RPMI7951 (cell line): ENCODE measurements at regions not wholly inside any gene's neighbourhood (a gene's known extent, or its start where the extent isn't known, plus 50 kb on each side); places are given as distances from the start of the nearest gene placed in this dataset.
"Not testable (repeated sequence)": the region's sequence is repeated elsewhere in the genome, so short reads cannot be mapped to it uniquely, and the experiment has no call there.

Experiments
- DNase-seq: peaks from one replicate; pipeline ENCODE4 v3.0.0-alpha.2; 2012; ENCODE audit warnings: low read depth

- no peak for DNase-seq
Observed at GRCh38 chr6:20341096-20341495, 60.6 kb upstream of the E2F3 start.

GRCh38 chr6:20341564-20341963 lies 60.1 kb upstream of the E2F3 start:
- DNase-seq, result no peak

GRCh38 chr6:20346948-20347347 lies 54.7 kb upstream of the E2F3 start:
- not testable (repeated sequence) for DNase-seq

- DNase-seq, result no peak
Observed at GRCh38 chr6:20348041-20348440, 53.6 kb upstream of the E2F3 start.

DNA sequence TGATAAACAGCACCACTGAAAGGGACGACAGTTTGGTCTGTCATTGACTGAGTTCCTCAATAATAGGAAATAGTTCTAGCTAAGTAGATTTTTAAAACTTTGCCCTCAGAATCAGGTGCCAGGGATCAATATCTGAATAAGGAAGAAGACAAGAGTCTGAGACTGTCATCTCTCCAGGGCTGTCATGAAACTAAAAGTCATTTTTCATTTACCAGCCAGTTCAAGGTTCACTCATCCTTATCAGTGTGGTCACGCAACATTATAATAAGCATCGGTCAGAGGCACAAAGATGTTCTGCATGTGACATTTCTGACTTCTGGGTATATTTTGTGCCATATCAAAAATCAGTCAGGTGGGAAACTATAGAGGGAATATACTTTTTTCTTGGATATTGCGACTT lies 52.5 kb upstream of the E2F3 start:
- DNase-seq, result no peak

GRCh38 chr6:20350215-20350614 lies 51.5 kb upstream of the E2F3 start:
- no peak for DNase-seq

- DNase-seq, result no peak
Observed at GRCh38 chr6:20351534-20351933, 50.1 kb upstream of the E2F3 start.
